SK-N-SH (cell line): ENCODE measurements at regions not wholly inside any gene's neighbourhood (a gene's known extent, or its start where the extent isn't known, plus 50 kb on each side); places are given as distances from the start of the nearest gene placed in this dataset.

ENCODE experiments used
- CTCF ChIA-PET: fragments of 300-600, 350-600 bp; formaldehyde crosslinking; extraction: SDS; loops from one replicate; lab custom pipeline; 2021; lab: Yijun Ruan, JAX
- POLR2A ChIA-PET: fragments of 350-600 bp; sonication (Branson Sonifier 250); formaldehyde crosslinking; extraction: SDS; loops from one replicate; lab custom pipeline; 2020; ENCODE audit warnings: antibody characterized with exemption, inconsistent platforms; lab: Yijun Ruan, JAX
- DNase-seq: peaks from one replicate; pipeline ENCODE4 v3.0.0; 2012
- H2AFZ ChIP-seq: fragments of 200-600 bp; sonication (generic); 2 replicates; pipeline ENCODE4 v1.8.1; 2016; ENCODE audit warnings: antibody characterized with exemption, mild to moderate bottlenecking, low read depth
- H3F3A ChIP-seq: fragments of 200-600 bp; sonication (generic); replicated peaks from 2 replicates; pipeline ENCODE3; 2016; ENCODE audit warnings: antibody characterized with exemption, mild to moderate bottlenecking; ENCODE audit not compliant: insufficient read depth
- H3K27ac ChIP-seq, 2 experiments: fragments of 200-500 bp in 1 of 2; fragments of 200-600 bp in 1 of 2; sonication (Bioruptor generic) in 1 of 2; sonication (generic), shearing (Covaris generic) in 1 of 2; 2 replicates each; pipeline versions ENCODE4 v1.5.1 to v1.6.1; 2014 to 2016; ENCODE audit warnings: low read depth in 2 of 2, inconsistent platforms in 1 of 2, low read length in 1 of 2, mild to moderate bottlenecking in 1 of 2, mixed read lengths in 1 of 2
- H3K27me3 ChIP-seq: fragments of 200-600 bp; sonication (generic), shearing (Covaris generic); 2 replicates; pipeline ENCODE4 v1.6.1; 2016; ENCODE audit warnings: mixed run types; ENCODE audit not compliant: insufficient read depth
- H3K36me3 ChIP-seq, 2 experiments: fragments of 200-500 bp in 1 of 2; fragments of 200-600 bp in 1 of 2; sonication (Bioruptor generic) in 1 of 2; sonication (generic) in 1 of 2; replicated peaks in 1 of 2; 2 replicates each; pipeline versions ENCODE3 to v1.5.1; 2014 to 2016; ENCODE audit warnings: low read length in 1 of 2, mild to moderate bottlenecking in 1 of 2; ENCODE audit not compliant: insufficient read depth in 2 of 2, control insufficient read depth in 1 of 2
- H3K4me1 ChIP-seq, 2 experiments: fragments of 200-500 bp in 1 of 2; fragments of 200-600 bp in 1 of 2; sonication (Bioruptor generic) in 1 of 2; sonication (generic), shearing (Covaris generic) in 1 of 2; 2 replicates each; pipeline versions ENCODE4 v1.5.1 to v1.6.1; 2014 to 2016; ENCODE audit warnings: low read depth in 1 of 2, low read length in 1 of 2, mixed run types in 1 of 2; ENCODE audit not compliant: insufficient read depth in 2 of 2, control insufficient read depth in 1 of 2
- H3K4me2 ChIP-seq: fragments of 200-600 bp; sonication (generic), shearing (Covaris generic); 2 replicates; pipeline ENCODE4 v1.6.1; 2017; ENCODE audit warnings: mixed run types
- H3K4me3 ChIP-seq, 2 experiments: fragments of 200-500 bp in 1 of 2; fragments of 200-600 bp in 1 of 2; sonication (Bioruptor generic) in 1 of 2; sonication (generic), shearing (Covaris generic) in 1 of 2; 2 replicates each; pipeline versions ENCODE4 v1.5.1 to v1.8.1; 2014 to 2016; ENCODE audit warnings: low read depth in 2 of 2, inconsistent platforms in 1 of 2, low read length in 1 of 2, mild to moderate bottlenecking in 1 of 2, mixed read lengths in 1 of 2, moderate library complexity in 1 of 2
- H3K79me2 ChIP-seq: fragments of 200-600 bp; sonication (generic); 2 replicates; pipeline ENCODE4 v1.8.1; 2017; ENCODE audit warnings: mild to moderate bottlenecking; ENCODE audit not compliant: insufficient read depth
- H3K9ac ChIP-seq: fragments of 200-600 bp; sonication (generic); 2 replicates; pipeline ENCODE4 v1.6.1; 2017; ENCODE audit warnings: mixed run types
- H3K9me2 ChIP-seq: fragments of 200-600 bp; sonication (generic); 2 replicates; pipeline ENCODE4 v1.6.1; 2017; ENCODE audit warnings: mixed run types
- H3K9me3 ChIP-seq: fragments of 200-600 bp; sonication (generic); 2 replicates; pipeline ENCODE4 v1.6.1; 2017; ENCODE audit warnings: mixed run types, mild to moderate bottlenecking, moderate library complexity
- H4K20me1 ChIP-seq: fragments of 200-600 bp; sonication (generic); 2 replicates; pipeline ENCODE4 v1.6.1; 2017; ENCODE audit warnings: mild to moderate bottlenecking, mixed run types; ENCODE audit not compliant: insufficient read depth
- EP300 ChIP-seq, 2 experiments: IDR thresholded peaks; 2 replicates each; pipeline versions ENCODE4 v1.4.0 to v1.6.1; 2012; ENCODE audit warnings: borderline replicate concordance in 1 of 2, low read depth in 1 of 2, low read length in 1 of 2
- FOXJ3 ChIP-seq: sonication (generic); formaldehyde crosslinking; IDR thresholded peaks from 2 replicates; pipeline ENCODE4 v1.5.1; 2020; ENCODE audit warnings: mild to moderate bottlenecking, missing genetic modification reagents
- FOXM1 ChIP-seq: IDR thresholded peaks from 2 replicates; pipeline ENCODE4 v1.4.0; 2012; ENCODE audit warnings: low read depth, mild to moderate bottlenecking
- GABPA ChIP-seq: IDR thresholded peaks from 2 replicates; pipeline ENCODE4 v1.4.0; 2012; ENCODE audit warnings: low read depth, mild to moderate bottlenecking
- GATA2 ChIP-seq: sonication (generic); formaldehyde crosslinking; IDR thresholded peaks from 2 replicates; pipeline ENCODE4 v1.5.0; 2020; ENCODE audit warnings: mild to moderate bottlenecking, missing genetic modification reagents
- IRF3 ChIP-seq: fragments of 150-350 bp; IDR thresholded peaks from 2 replicates; pipeline ENCODE4 v1.6.1; 2016; ENCODE audit warnings: mild to moderate bottlenecking, low read depth, low read length
- JUND ChIP-seq: IDR thresholded peaks from 2 replicates; pipeline ENCODE4 v1.4.0; 2012
- MAX ChIP-seq: IDR thresholded peaks from 2 replicates; pipeline ENCODE4 v1.4.0; 2012; ENCODE audit warnings: low read depth
- MEF2A ChIP-seq: IDR thresholded peaks from 2 replicates; pipeline ENCODE4 v1.4.0; 2012; ENCODE audit warnings: low read depth, borderline replicate concordance
- MXI1 ChIP-seq: IDR thresholded peaks from 2 replicates; pipeline ENCODE4 v1.6.1; 2012; ENCODE audit warnings: mild to moderate bottlenecking, low read depth, low read length, improper control_type of control experiment
- POLR2AphosphoS5 ChIP-seq: IDR thresholded peaks from 2 replicates; pipeline ENCODE4 v1.6.1; 2012; ENCODE audit warnings: low read depth, low read length
- RAD21 ChIP-seq: IDR thresholded peaks from 2 replicates; pipeline ENCODE4 v1.6.1; 2012; ENCODE audit warnings: mild to moderate bottlenecking, low read length
- RCOR1 ChIP-seq: fragments of 150-350 bp; IDR thresholded peaks from 2 replicates; pipeline ENCODE4 v1.6.1; 2017; ENCODE audit warnings: antibody characterized with exemption, low read length
- RFX5 ChIP-seq: IDR thresholded peaks from 2 replicates; pipeline ENCODE4 v1.6.1; 2012; ENCODE audit warnings: mild to moderate bottlenecking, improper control_type of control experiment, low read length
- RXRA ChIP-seq: IDR thresholded peaks from 2 replicates; pipeline ENCODE4 v1.4.0; 2012; ENCODE audit warnings: low read depth, mild to moderate bottlenecking, borderline replicate concordance
- SIN3A ChIP-seq: IDR thresholded peaks from 2 replicates; pipeline ENCODE4 v1.6.1; 2012; ENCODE audit warnings: low read depth, mild to moderate bottlenecking, low read length, moderate library complexity, borderline replicate concordance
- TCF12 ChIP-seq: IDR thresholded peaks from 2 replicates; pipeline ENCODE4 v1.4.0; 2012
- TEAD4 ChIP-seq: IDR thresholded peaks from 2 replicates; pipeline ENCODE4 v1.4.0; 2012; ENCODE audit warnings: mild to moderate bottlenecking, borderline replicate concordance; ENCODE audit not compliant: insufficient read depth
- USF1 ChIP-seq: IDR thresholded peaks from 2 replicates; pipeline ENCODE4 v1.4.0; 2012; ENCODE audit warnings: low read depth, borderline replicate concordance
- YY1 ChIP-seq: IDR thresholded peaks from 2 replicates; pipeline ENCODE4 v1.4.0; 2012; ENCODE audit warnings: low read depth, mild to moderate bottlenecking
- WGBS: methylation state at CpG from one replicate; pipeline ENCODE4 v1.1.6; 2017; ENCODE audit warnings: low lambda C conversion rate; 5-methylcytosine and 5-hydroxymethylcytosine counted together
- TF ChIP-seq, protein P1 (sequence below): fragments of 200-600 bp; sonication (generic); IDR thresholded peaks from 2 replicates; pipeline ENCODE4 v1.6.1; 2017; ENCODE audit warnings: antibody characterized with exemption, mild to moderate bottlenecking, moderate library complexity
- TF ChIP-seq, protein P2 (sequence below): IDR thresholded peaks from 2 replicates; pipeline ENCODE4; 2012

GRCh38 chr5:118302786-118303185, 685.6 kb downstream of the DTWD2 start:
- no peak for DNase-seq
- Histone ChIP-seq H3K27ac (no peak overlapping the region), H3K9ac (no peak overlapping the region), H2AFZ (no peak overlapping the region), H3K4me2 (no peak overlapping the region), H4K20me1 (no peaks in the 10 kb centered on the region), H3K4me1 (no peaks in the 10 kb centered on the region), H3K9me2 (no peaks in the 10 kb centered on the region), H3F3A (no peaks in the 10 kb centered on the region), H3K9me3 (0 out of 2 replicates have a peak, but pooled peaks cover 6% of the 10 kb centered on the region), H3K4me3 (no peak overlapping the region), H3K79me2 (no peaks in the 10 kb centered on the region), H3K36me3 (no peaks in the 10 kb centered on the region), H3K27me3 (no peaks in the 10 kb centered on the region)
- 4% methylated on average over 1 of the region's 1 CpG for WGBS
- TF ChIP-seq MEF2A (no peak), GABPA (no peak), JUND (no peak), RFX5 (no peak), TCF12 (no peak), RXRA (no peak), TEAD4 (no peak), POLR2AphosphoS5 (no peak), FOXM1 (no peak), IRF3 (no peak), YY1 (no peak), FOXJ3 (CRISPR knock-in tag) (no peak), MAX (no peak), MXI1 (no peak)
- TF ChIP-seq, protein P1, sequence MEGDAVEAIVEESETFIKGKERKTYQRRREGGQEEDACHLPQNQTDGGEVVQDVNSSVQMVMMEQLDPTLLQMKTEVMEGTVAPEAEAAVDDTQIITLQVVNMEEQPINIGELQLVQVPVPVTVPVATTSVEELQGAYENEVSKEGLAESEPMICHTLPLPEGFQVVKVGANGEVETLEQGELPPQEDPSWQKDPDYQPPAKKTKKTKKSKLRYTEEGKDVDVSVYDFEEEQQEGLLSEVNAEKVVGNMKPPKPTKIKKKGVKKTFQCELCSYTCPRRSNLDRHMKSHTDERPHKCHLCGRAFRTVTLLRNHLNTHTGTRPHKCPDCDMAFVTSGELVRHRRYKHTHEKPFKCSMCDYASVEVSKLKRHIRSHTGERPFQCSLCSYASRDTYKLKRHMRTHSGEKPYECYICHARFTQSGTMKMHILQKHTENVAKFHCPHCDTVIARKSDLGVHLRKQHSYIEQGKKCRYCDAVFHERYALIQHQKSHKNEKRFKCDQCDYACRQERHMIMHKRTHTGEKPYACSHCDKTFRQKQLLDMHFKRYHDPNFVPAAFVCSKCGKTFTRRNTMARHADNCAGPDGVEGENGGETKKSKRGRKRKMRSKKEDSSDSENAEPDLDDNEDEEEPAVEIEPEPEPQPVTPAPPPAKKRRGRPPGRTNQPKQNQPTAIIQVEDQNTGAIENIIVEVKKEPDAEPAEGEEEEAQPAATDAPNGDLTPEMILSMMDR, result no peak
- ChIA-PET POLR2A (no interaction called here), CTCF (no interaction called here)

GRCh38 chr5:118301696-118302095, 686.7 kb downstream of the DTWD2 start:
- H3K27me3 ChIP-seq, result no peaks in the 10 kb centered on the region
- H4K20me1 ChIP-seq, result no peaks in the 10 kb centered on the region
- no peaks in the 10 kb centered on the region for H3K4me1 ChIP-seq
- no peaks in the 10 kb centered on the region for H3K79me2 ChIP-seq
- no peaks in the 10 kb centered on the region for H3K36me3 ChIP-seq
- no peak overlapping the region for H3K4me3 ChIP-seq
- H3K9me2 ChIP-seq, result no peaks in the 10 kb centered on the region
- no peak overlapping the region for H3K9ac ChIP-seq
- H3K4me2 ChIP-seq, result no peak overlapping the region
- no peak overlapping the region for H2AFZ ChIP-seq
- no peaks in the 10 kb centered on the region for H3F3A ChIP-seq
- 35% methylated on average over 3 of the region's 3 CpGs for WGBS
- no peak overlapping the region for H3K27ac ChIP-seq
- ChIA-PET CTCF (no interaction called here), POLR2A (no interaction called here)
- 0 out of 2 replicates have a peak, but pooled peaks cover 8% of the 10 kb centered on the region for H3K9me3 ChIP-seq
- no peak for DNase-seq
- no peak for TF ChIP-seq YY1
- no peak for TF ChIP-seq GATA2
- no peak for TF ChIP-seq MXI1
- TF ChIP-seq IRF3, result no peak
- TF ChIP-seq EP300 (IDR thresholded peaks at IDR 0.05; ENCODE audit: borderline replicate concordance in 1 of 2, low read depth in 1 of 2, low read length in 1 of 2), result no peak
- TF ChIP-seq MEF2A, result no peak
- no peak for TF ChIP-seq RCOR1
- TF ChIP-seq USF1, result no peak
- TF ChIP-seq FOXM1, result no peak
- no peak for TF ChIP-seq RAD21
- TF ChIP-seq, protein P2, sequence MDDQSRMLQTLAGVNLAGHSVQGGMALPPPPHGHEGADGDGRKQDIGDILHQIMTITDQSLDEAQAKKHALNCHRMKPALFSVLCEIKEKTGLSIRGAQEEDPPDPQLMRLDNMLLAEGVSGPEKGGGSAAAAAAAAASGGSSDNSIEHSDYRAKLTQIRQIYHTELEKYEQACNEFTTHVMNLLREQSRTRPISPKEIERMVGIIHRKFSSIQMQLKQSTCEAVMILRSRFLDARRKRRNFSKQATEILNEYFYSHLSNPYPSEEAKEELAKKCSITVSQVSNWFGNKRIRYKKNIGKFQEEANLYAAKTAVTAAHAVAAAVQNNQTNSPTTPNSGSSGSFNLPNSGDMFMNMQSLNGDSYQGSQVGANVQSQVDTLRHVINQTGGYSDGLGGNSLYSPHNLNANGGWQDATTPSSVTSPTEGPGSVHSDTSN, result no peak
- no peak for TF ChIP-seq JUND
- TF ChIP-seq SIN3A, result no peak
